Calu3 (cell line): ENCODE measurements at regions not wholly inside any gene's neighbourhood (a gene's known extent, or its start where the extent isn't known, plus 50 kb on each side); places are given as distances from the start of the nearest gene placed in this dataset.

Experiments used
- BruUV-seq: library from RNA; stranded (reverse); fragments of 400-500 nt; replicated peaks from 2 replicates; lab custom pipeline; 2021; lab: Mats Ljungman, UMichigan
- CTCF ChIA-PET: fragments of 300-600 bp; sonication (Branson Sonifier 250); formaldehyde crosslinking; loops from one replicate; lab custom pipeline; 2022; ENCODE audit warnings: antibody characterized with exemption; lab: Charles Lee
- DNase-seq: peaks from one replicate; pipeline ENCODE4 v3.0.0; 2022
- H3K27ac Mint-ChIP-seq: one replicate; pipeline ENCODE4 v1.8.0; 2022; ENCODE audit warnings: mixed read lengths; ENCODE audit not compliant: unreplicated experiment
- H3K27me3 Mint-ChIP-seq: one replicate; pipeline ENCODE4 v1.8.0; 2022; ENCODE audit warnings: mixed read lengths; ENCODE audit not compliant: unreplicated experiment
- H3K36me3 Mint-ChIP-seq: one replicate; pipeline ENCODE4 v1.8.0; 2022; ENCODE audit warnings: mild to moderate bottlenecking, moderate library complexity, mixed read lengths; ENCODE audit not compliant: insufficient read depth, unreplicated experiment
- H3K4me1 Mint-ChIP-seq: one replicate; pipeline ENCODE4 v1.8.0; 2022; ENCODE audit warnings: mild to moderate bottlenecking, low read depth, mixed read lengths; ENCODE audit not compliant: unreplicated experiment
- H3K4me3 Mint-ChIP-seq: one replicate; pipeline ENCODE4 v1.8.0; 2022; ENCODE audit warnings: mild to moderate bottlenecking, low read depth, moderate library complexity, mixed read lengths; ENCODE audit not compliant: unreplicated experiment
- H3K9me3 Mint-ChIP-seq: one replicate; pipeline ENCODE4 v1.8.0; 2022; ENCODE audit warnings: low read depth, mixed read lengths; ENCODE audit not compliant: unreplicated experiment
- intact Hi-C: fragments of 100-400 bp; cut with micrococcal nuclease; formaldehyde crosslinking; loops from one replicate; pipeline ENCODE4 v1.10.0; 2022; ENCODE audit not compliant: unreplicated experiment
- TF ChIP-seq, protein P1 (sequence below): fragments of 200-600 bp; IDR thresholded peaks from one replicate; pipeline ENCODE4 v1.8.0; 2022; ENCODE audit warnings: antibody characterized with exemption; ENCODE audit not compliant: unreplicated experiment

DNA sequence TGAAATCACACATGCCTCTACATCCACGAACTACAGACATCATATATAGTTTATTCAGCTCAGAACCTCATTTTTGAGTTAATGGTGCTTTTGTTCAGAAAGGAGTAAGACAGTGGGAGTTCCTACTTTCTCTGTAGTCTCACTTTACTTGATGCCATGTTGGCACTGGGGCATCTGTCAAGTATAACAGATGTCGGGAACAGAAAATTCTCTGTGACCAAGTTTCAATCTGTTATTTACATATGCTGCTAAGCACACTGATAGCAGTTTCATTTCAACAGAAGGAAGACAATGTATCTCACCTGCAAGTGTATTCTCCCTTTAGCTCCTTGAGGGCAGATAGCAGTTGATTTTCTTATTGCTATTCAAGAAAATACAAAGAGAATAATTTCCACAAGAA is 774.1 kb downstream of the METTL4 start:
- CTCF ChIA-PET: no interaction called here
- BruUV-seq: no TSS peak
- no peaks in the 10 kb centered on the region for H3K36me3 Mint-ChIP-seq
- no peak for DNase-seq
- TF ChIP-seq, protein P1, sequence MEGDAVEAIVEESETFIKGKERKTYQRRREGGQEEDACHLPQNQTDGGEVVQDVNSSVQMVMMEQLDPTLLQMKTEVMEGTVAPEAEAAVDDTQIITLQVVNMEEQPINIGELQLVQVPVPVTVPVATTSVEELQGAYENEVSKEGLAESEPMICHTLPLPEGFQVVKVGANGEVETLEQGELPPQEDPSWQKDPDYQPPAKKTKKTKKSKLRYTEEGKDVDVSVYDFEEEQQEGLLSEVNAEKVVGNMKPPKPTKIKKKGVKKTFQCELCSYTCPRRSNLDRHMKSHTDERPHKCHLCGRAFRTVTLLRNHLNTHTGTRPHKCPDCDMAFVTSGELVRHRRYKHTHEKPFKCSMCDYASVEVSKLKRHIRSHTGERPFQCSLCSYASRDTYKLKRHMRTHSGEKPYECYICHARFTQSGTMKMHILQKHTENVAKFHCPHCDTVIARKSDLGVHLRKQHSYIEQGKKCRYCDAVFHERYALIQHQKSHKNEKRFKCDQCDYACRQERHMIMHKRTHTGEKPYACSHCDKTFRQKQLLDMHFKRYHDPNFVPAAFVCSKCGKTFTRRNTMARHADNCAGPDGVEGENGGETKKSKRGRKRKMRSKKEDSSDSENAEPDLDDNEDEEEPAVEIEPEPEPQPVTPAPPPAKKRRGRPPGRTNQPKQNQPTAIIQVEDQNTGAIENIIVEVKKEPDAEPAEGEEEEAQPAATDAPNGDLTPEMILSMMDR: no peak
- H3K27me3 Mint-ChIP-seq: no peaks in the 10 kb centered on the region
- no peak overlapping the region for H3K27ac Mint-ChIP-seq
- intact Hi-C loops: no loop called here
- no peaks in the 10 kb centered on the region for H3K4me1 Mint-ChIP-seq
- no peak overlapping the region for H3K4me3 Mint-ChIP-seq
- peaks cover 3% of the 10 kb centered on the region for H3K9me3 Mint-ChIP-seq

DNA sequence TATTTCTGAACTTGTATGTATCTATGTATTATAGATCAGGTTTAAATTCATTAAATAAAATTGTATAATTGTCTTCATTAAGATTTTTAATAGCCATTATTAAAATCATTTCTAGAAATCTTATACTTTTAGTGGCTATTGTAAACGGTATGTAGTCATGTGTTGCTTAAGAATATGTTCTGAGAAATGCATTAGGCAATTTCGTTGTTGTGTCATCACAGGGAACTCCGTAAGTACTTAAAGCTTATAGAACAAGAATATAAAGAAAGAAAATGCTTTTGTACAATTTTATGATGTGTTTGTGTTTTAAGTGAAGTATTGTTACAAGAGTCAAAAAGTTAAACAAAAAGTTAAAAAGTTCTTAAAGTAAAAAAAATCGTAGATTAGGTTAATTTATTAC is 765.8 kb downstream of the METTL4 start:
- H3K4me3 Mint-ChIP-seq: no peak overlapping the region
- no peaks in the 10 kb centered on the region for H3K27me3 Mint-ChIP-seq
- H3K9me3 Mint-ChIP-seq: peaks cover 3% of the 10 kb centered on the region
- no peaks in the 10 kb centered on the region for H3K36me3 Mint-ChIP-seq
- TF ChIP-seq, protein P1: no peak
- intact Hi-C loops: no loop called here
- DNase-seq: no peak
- H3K4me1 Mint-ChIP-seq: no peaks in the 10 kb centered on the region
- no peak overlapping the region for H3K27ac Mint-ChIP-seq
- CTCF ChIA-PET: no interaction called here
- no TSS peak for BruUV-seq

DNA sequence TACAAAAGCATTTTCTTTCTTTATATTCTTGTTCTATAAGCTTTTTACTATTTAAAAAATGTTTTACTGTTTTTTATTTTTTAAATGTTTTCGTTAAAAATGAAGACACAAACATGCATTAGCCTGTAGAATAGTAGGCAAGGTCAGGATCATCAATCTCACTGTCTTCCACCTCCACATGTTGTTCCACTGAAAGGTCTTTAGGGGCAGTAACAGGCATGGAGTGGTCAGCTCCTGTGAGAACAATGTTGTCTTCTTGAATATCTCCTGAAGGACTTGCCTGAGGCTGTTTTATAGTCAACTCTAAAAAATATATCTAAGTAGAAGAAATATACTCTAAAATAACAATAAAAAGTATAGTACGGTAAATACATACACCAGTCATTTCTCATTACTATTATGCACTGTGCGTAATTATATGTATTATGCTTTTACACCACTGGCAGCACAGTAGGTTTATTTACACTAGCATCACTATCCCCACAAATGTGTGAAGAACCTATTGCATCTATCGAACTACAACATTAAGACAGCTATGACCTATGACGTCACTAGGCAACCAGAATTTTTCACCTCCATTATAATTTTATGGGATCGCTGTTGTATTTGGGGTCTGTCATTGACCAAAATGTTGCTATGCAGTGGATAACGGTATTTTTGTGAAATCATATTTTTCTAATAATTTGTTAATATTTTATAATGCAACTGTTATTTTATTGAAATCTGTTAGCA is 764.3 kb downstream of the METTL4 start:
- Mint-ChIP-seq H3K36me3 (no peaks in the 10 kb centered on the region), H3K27me3 (no peaks in the 10 kb centered on the region), H3K4me3 (no peak overlapping the region), H3K4me1 (no peaks in the 10 kb centered on the region), H3K9me3 (peaks cover 2% of the 10 kb centered on the region), H3K27ac (no peak overlapping the region)
- TF ChIP-seq, protein P1: no peak
- BruUV-seq: no TSS peak
- intact Hi-C loops: no loop called here
- DNase-seq: no peak
- CTCF ChIA-PET: no interaction called here

DNA sequence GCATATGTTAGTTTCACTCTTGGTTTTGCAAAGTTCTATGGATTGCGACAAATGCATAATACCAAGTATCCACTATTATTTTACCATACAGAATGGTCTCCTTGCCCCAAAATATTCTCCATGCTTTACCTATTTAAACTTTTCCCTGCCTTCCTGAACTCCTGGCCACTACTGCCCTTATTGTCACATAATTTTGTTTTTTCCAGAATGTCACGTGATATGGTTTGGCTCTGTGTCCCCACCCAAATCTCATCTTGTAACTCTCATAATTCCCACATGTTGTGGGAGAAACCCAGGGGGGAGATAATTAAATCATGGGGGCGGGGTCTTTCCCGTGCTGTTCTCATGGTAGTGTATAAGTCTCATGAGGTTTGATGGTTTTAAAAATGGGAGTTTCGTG is 760.0 kb downstream of the METTL4 start:
- Mint-ChIP-seq H3K27me3 (no peaks in the 10 kb centered on the region), H3K9me3 (peaks cover 5% of the 10 kb centered on the region), H3K36me3 (no peaks in the 10 kb centered on the region), H3K4me1 (no peaks in the 10 kb centered on the region), H3K4me3 (no peak overlapping the region), H3K27ac (no peak overlapping the region)
- intact Hi-C loops: no loop called here
- CTCF ChIA-PET: no interaction called here
- TF ChIP-seq, protein P1: no peak
- DNase-seq: no peak
- no TSS peak for BruUV-seq
